Adrenal gland (tissue), 5 donors: ENCODE measurements at regions not wholly inside any gene's neighbourhood (a gene's known extent, or its start where the extent isn't known, plus 50 kb on each side); places are given as distances from the start of the nearest gene placed in this dataset.

Experiments
- POLR2A ChIP-seq, 2 donors: fragments of 450-650 bp; IDR thresholded peaks; one replicate each; pipeline ENCODE4 v1.6.1; 2017; ENCODE audit warnings: antibody characterized with exemption in 2 of 2, mild to moderate bottlenecking in 2 of 2, moderate library complexity in 1 of 2
- TF ChIP-seq, protein P1 (sequence below), 6 experiments: fragments of 450-650 bp in 4 of 6; fragments of 200-600 bp in 2 of 6; sonication (generic) in 1 of 6; IDR thresholded peaks; 1 replicate in 5 of 6; 2 replicates in 1 of 6; pipeline versions ENCODE4 v1.5.1 to v1.8.0; 2016 to 2021; ENCODE audit warnings: antibody characterized with exemption in 6 of 6, mild to moderate bottlenecking in 2 of 6, moderate library complexity in 1 of 6
- donor health status: DM: no; HTN: no; CAD: no.

DNA sequence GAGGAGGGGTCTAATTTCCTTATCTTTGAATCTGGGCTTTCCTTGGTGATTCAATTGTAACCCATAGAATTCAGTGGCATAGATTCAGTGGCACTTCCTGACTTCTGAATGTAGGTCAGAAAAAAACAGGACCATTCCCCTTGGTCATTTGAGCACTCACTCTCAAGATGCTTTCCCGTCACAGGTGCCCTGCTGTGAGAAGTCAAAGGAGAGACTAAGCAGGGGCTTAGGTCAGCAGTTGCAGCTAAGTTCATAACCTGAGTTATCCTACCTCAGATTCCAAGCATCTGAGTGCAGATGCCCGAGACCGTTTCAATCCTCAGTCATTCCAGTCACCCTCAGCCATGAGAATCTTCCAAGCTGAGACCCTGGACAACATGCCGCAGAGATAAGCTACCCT is 506.6 kb downstream of the FRK start:
- TF ChIP-seq, protein P1, sequence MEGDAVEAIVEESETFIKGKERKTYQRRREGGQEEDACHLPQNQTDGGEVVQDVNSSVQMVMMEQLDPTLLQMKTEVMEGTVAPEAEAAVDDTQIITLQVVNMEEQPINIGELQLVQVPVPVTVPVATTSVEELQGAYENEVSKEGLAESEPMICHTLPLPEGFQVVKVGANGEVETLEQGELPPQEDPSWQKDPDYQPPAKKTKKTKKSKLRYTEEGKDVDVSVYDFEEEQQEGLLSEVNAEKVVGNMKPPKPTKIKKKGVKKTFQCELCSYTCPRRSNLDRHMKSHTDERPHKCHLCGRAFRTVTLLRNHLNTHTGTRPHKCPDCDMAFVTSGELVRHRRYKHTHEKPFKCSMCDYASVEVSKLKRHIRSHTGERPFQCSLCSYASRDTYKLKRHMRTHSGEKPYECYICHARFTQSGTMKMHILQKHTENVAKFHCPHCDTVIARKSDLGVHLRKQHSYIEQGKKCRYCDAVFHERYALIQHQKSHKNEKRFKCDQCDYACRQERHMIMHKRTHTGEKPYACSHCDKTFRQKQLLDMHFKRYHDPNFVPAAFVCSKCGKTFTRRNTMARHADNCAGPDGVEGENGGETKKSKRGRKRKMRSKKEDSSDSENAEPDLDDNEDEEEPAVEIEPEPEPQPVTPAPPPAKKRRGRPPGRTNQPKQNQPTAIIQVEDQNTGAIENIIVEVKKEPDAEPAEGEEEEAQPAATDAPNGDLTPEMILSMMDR (IDR thresholded peaks at IDR 0.05), result no peak
- TF ChIP-seq POLR2A (IDR thresholded peaks at IDR 0.05), result no peak
